Urinary bladder (tissue), 3 donors: ENCODE measurements at regions not wholly inside any gene's neighbourhood (a gene's known extent, or its start where the extent isn't known, plus 50 kb on each side); places are given as distances from the start of the nearest gene placed in this dataset.

Source experiments
- DNase-seq: peaks from one replicate; pipeline ENCODE4 v3.0.0-alpha.2; 2015; ENCODE audit errors: extremely low spot score
- H3K27ac ChIP-seq: one replicate; pipeline ENCODE4 v1.5.1; 2013; ENCODE audit warnings: low read depth, mild to moderate bottlenecking, moderate library complexity
- H3K36me3 ChIP-seq: one replicate; pipeline ENCODE4 v1.6.1; 2013; ENCODE audit warnings: mild to moderate bottlenecking, moderate library complexity; ENCODE audit not compliant: insufficient read depth
- H3K4me1 ChIP-seq: one replicate; pipeline ENCODE4 v1.6.1; 2013; ENCODE audit warnings: mild to moderate bottlenecking, moderate library complexity; ENCODE audit not compliant: insufficient read depth
- H3K4me3 ChIP-seq: one replicate; pipeline ENCODE4 v1.5.1; 2013; ENCODE audit warnings: low read depth, low read length
- WGBS: extraction: QIAGEN DNeasy Blood & Tissue Kit; methylation state at CpG from one replicate; pipeline ENCODE4 v1.1.7; 2013; 5-methylcytosine and 5-hydroxymethylcytosine counted together
- donor health status: healthy with polysubstance abuse.
- donor health status: healthy.

DNA sequence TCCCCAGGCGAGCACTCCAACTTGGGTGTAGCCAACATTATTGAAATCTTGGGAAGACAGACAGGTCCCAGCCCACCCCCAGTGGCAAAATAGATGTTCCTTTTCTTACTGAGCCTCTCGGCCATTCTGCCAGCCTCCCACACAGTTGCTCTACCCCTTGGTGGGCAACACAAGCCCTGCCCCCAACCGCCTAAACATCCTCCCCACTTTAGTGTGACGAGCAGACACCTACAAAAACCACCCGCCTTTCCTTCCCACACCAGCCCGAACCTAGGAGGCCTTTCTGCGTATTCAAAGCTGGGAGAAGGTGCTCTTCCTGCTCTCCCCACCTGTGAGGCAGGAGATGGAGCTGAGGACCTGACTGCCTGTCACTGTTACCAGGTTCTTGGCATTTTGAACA lies 58.6 kb upstream of the CAB39 start:
- DNase-seq = no peak
- H3K27ac ChIP-seq = no peak overlapping the region
- H3K4me3 ChIP-seq = no peak overlapping the region
- H3K36me3 ChIP-seq = no peaks in the 10 kb centered on the region
- H3K4me1 ChIP-seq = no peaks in the 10 kb centered on the region
- 90% methylated on average over 7 of the region's 7 CpGs for WGBS

DNA sequence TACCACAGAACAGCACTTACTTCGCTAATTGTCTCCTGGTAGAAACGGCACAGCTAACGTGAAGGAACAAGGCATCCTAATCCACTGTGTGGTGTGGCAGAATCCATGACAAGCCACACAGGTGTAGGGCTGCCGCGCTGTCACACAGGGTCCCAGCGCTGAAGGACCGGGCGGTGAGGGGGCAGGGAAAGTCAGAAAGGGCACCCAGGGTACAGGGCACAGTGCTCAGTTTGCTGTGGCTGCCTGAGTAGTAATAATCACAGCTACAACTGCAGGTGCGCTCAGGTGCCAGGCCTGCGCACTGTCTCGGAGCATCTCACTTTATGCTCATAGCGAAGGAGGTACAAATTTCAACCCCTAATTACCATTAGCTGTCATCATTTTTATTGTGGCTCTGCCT lies 55.2 kb upstream of the CAB39 start:
- DNase-seq = no peak
- Histone ChIP-seq H3K36me3 (no peaks in the 10 kb centered on the region), H3K4me1 (no peaks in the 10 kb centered on the region), H3K4me3 (no peak overlapping the region), H3K27ac (no peak overlapping the region)
- 95% methylated on average over 12 of the region's 12 CpGs for WGBS

DNA sequence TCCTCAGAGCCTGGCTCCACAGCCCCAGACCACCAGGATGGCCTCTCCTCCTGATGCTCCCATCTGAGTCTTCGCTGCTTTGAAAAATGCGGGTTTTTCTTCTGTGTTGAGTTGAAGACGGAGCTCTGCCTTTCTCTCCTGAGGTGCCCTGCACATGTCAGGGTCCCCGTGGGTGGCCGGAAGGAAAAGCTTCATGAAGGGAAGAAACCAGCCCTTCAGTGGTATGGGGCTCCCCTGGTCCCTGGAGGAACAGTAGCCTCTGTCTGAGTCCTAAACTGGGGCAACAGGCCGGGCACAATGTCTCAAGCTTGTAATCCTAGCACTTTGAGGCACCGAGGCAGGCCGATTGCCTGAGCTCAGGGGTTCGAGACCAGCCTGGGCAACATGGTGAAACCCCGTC lies 54.7 kb upstream of the CAB39 start:
- no peak for DNase-seq
- no peaks in the 10 kb centered on the region for H3K36me3 ChIP-seq
- no peaks in the 10 kb centered on the region for H3K4me1 ChIP-seq
- WGBS = 92% methylated on average over 10 of the region's 10 CpGs
- no peak overlapping the region for H3K27ac ChIP-seq
- no peak overlapping the region for H3K4me3 ChIP-seq

DNA sequence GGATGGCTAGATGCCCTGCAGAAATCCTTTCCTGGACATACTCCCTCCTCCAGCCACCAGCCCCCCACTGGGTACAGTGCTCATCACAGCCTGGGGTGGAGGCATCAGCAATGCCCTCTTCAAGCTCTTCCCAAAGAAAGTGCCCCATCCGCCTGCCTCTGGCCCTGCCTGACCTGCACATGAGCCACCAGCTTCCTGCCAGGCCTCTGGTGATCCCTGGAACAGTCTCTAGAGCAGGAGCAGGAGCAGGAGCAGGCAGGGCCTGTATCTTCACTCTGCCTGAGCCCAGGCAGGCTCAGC lies 54.1 kb upstream of the CAB39 start:
- H3K27ac ChIP-seq = no peak overlapping the region
- no peak for DNase-seq
- WGBS = 80% methylated on average over 1 of the region's 1 CpG
- H3K36me3 ChIP-seq = no peaks in the 10 kb centered on the region
- no peak overlapping the region for H3K4me3 ChIP-seq
- no peaks in the 10 kb centered on the region for H3K4me1 ChIP-seq

DNA sequence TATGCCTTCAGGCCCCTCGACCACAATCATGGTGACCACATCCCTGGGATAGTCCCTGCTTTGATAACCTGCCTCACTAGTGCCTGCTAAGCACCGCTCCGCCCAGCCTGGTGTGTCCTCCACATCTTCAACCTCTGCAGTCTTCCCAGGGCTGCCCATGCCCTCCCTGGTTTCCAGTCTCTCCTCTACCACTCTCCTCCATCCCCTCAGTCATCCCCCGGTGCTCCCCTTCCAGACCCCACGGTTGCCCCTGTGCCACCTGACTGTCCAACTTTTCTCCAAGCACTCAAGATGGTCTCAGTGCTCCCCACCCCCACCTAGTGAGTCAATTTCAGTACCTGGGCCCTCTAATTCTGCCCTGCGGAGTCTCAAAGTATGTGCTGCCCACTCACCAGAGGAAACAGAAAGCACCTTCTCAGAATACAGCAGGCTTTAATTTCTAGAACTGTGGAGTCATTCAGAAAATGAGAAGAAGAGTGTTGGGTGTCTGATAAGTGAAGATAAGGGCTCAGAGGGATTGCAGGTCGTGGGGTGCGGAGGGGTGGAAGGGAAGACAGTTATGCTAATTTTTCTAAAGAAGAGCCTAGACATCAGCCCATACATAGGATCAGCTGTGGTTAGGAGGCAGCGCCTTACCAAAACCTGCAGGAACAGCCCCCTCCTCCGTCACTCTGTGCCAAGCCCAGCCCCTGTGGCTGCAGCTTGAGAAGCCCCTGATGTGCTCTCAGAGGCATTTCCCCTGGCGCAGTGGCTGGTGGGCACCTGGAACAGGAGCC lies 53.6 kb upstream of the CAB39 start:
- H3K4me1 ChIP-seq = no peaks in the 10 kb centered on the region
- H3K36me3 ChIP-seq = no peaks in the 10 kb centered on the region
- H3K27ac ChIP-seq = no peak overlapping the region
- WGBS = 83% methylated on average over 11 of the region's 11 CpGs
- H3K4me3 ChIP-seq = no peak overlapping the region
- no peak for DNase-seq

DNA sequence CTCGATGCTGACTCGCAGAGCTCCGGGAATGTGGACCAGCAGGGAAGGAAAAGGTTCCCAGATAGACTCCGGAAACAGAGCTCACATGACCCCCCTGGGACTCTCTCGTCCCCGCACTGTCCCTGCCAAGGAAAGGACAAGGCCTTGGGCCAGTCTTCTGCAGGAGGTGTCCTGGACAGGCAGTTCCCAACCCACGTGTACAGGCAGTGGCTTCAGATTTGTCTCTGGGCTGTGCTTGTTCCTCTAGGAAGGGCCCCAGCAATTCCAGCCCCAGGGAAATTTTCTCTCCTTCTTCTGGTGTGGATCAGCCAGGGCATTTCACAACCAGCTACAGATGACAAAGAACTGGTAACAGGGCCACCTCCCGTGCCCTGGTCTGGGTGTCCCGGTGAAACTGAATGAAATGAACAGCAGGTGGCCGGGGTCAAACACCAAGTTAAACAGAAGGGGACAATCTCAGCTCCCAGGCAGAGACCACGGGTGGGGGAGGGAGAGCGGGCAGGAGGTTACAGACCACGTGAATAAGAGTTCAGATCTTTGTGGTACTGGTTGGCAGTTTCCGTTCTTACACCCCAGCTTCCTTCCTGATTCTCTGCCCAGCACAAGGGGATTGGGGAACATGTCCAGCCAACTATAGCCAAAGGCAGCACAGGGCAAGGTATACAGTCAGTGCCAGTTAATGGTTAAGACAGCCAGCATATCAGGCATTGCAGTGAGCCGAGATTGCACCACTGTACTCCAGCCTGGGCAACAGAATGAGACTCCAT lies 52.2 kb upstream of the CAB39 start:
- no peaks in the 10 kb centered on the region for H3K36me3 ChIP-seq
- WGBS = 72% methylated on average over 15 of the region's 15 CpGs
- DNase-seq = no peak
- no peak overlapping the region for H3K4me3 ChIP-seq
- H3K27ac ChIP-seq = no peak overlapping the region
- no peaks in the 10 kb centered on the region for H3K4me1 ChIP-seq

DNA sequence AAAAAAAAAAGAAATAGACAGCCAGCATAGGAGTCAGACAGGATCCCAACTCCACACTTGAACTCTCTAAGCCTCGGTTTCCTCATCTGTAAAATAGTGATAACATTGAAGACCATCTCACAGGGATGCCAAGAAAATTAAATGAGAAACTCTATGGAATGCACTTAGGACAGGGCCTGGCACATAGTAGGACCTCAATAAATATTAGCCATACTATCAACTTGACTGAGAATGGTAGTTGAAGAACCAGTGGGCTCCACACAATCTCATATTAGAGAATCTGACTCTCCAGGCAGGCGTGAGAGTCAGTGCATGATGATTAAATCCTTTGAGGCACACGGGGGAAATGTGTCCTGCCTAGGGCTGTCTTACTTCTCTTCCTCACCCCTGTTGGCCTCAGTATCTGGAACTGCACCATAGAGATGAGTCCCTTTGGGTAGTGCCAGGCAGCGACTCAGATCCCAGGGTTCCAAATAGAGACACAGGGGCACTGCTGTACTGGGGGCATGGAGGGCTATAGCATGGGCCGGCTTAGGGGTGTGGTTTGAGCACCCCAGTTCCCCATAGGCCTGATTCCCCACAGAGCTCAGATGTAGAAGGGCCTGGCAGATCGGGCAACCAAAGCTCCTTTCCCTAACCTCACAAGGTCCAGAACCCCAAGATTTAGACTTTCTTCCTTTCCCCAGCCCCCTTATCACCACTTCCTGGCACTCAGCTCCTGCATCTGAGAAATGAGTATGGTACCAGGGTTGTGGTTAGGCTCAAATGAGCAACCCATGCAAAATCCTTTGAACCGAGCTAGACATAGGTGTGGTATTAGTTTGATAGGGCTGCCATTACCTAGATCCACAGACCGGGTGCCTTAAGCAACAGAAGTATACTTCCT lies 51.3 kb upstream of the CAB39 start:
- H3K4me1 ChIP-seq = no peaks in the 10 kb centered on the region
- DNase-seq = no peak
- 84% methylated on average over 8 of the region's 8 CpGs for WGBS
- no peaks in the 10 kb centered on the region for H3K36me3 ChIP-seq
- H3K27ac ChIP-seq = no peak overlapping the region
- H3K4me3 ChIP-seq = no peak overlapping the region
